ENCODE measurements at regions not wholly inside any gene's neighbourhood (a gene's known extent, or its start where the extent isn't known, plus 50 kb on each side); places are given as distances from the start of the nearest gene placed in this dataset.
"Not testable (repeated sequence)": the region's sequence is repeated elsewhere in the genome, so short reads cannot be mapped to it uniquely, and the experiment has no call there.

- DNase-seq (ENCODE audit: low spot score): no peak
Observed at GRCh38 chr3:65172209-65172608, 484.4 kb upstream of the ADAMTS9 start.

DNA sequence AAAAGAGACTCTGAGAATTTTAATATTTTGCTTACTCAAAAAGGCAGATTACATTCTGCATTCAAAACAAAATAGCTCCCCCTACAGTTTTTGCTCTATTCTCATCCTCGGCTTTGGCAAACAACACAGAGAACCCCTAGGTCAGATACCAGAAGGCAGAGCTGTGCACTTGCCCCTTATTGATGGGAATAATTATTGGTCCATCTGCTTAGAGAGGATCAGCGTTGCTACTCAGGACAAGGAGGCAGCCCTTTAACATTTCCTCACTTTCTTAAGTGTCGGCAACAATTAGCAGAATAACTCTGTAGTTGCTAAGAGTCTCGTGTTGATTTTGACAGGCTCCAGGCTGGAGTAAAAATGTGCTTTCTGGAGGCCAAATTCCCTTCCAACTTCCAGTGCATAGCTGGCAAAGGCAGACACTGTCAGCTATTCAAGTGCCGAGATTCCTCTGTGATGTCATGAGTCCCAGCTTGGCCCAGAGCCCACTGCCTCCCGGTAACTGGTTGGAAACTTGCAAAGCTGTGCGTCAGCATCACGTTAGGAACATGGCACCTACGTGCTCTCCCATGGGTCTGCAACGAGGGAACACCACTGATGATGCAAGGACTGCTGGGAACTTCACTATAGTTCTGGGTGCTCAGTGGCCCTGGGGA lies 482.7 kb upstream of the ADAMTS9 start:
- peak; percentile 26 for DNase-seq (ENCODE audit: low spot score)

GRCh38 chr3:65169961-65170360 lies 482.2 kb upstream of the ADAMTS9 start:
- no peak for DNase-seq (ENCODE audit: low spot score)

DNA sequence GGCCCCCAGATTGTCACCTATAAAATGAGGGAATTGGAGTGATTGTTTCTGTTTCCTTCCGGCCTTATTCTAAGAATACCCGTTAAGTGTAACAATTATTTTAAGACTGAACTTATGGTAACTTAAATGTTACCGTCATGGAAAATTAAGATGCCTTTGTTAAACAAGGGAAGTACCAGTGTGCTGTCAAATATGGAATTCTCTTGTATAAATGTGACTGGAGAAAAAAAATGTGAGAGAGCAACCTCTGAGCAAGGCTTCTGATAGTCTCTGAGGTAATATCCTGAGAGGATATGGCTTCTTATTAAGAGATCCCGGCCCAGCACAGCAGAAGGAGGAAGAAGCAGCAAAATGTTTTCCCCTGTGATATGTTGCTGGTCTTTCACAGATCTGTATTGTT lies 480.7 kb upstream of the ADAMTS9 start:
- no peak for DNase-seq (ENCODE audit: low spot score)

GRCh38 chr3:65166531-65166930 lies 478.7 kb upstream of the ADAMTS9 start:
- DNase-seq (ENCODE audit: low spot score): no peak

- DNase-seq (ENCODE audit: low spot score): no peak
Observed at GRCh38 chr3:65158023-65158422, 470.2 kb upstream of the ADAMTS9 start.

DNA sequence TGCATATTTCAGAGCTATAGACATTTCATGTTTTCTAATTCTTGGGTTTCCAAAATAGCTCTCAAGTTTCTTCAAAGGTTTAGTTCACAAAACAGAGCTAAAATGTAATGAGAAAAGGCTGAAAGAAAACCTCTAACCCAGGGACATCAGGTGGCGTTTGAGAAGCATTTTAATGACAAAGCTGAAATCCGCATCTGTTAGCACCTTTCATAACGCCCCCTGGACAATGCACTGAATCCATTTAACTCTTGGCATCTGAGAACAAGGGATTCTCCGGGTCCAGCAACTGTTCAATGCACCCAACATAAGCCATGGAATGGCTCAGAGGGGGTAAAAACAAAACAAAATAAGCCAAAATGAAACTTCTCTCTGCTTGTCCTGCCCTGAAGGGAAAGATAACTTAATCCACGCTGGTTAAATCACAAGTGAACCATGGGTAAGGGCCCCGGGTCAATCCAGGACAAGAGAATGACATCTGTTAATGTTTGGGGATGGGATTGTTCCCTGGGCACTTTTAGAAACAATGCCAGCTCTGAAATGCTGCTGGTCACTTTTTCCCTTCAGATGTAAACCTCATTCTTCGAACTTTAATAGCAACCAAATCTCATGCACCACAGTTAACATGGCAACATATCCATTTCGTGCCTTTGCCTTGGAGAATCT lies 466.2 kb upstream of the ADAMTS9 start:
- DNase-seq (ENCODE audit: low spot score): no peak

DNA sequence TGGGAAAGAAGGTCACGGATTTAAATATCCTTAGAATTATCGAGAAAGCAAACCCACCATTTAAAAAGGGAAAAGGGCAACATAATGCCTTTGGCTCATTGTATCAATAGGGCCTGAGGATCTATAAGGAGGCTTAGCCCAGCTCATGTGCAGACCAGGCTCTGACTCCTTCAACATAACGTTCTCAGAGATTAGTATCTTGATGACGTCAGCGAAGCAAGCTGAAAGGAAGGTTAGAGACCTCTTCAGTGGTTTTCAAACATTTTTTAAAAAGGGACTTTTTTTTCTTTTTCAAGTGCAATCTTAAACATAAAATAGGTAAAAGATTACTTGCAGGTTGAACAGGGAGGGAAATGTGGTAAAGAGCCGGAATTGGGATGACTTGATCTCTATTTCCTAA lies 463.9 kb upstream of the ADAMTS9 start:
- DNase-seq (ENCODE audit: low spot score): no peak

GRCh38 chr3:65149877-65150276 lies 462.1 kb upstream of the ADAMTS9 start:
- DNase-seq (ENCODE audit: low spot score): no peak

GRCh38 chr3:65148687-65149086 lies 460.9 kb upstream of the ADAMTS9 start:
- no peak for DNase-seq (ENCODE audit: low spot score)

GRCh38 chr3:65146179-65146578 lies 458.4 kb upstream of the ADAMTS9 start:
- DNase-seq (ENCODE audit: low spot score): no peak

GRCh38 chr3:65145680-65146079 lies 457.9 kb upstream of the ADAMTS9 start:
- no peak for DNase-seq (ENCODE audit: low spot score)

GRCh38 chr3:65144791-65145351 lies 457.1 kb upstream of the ADAMTS9 start:
- DNase-seq (ENCODE audit: low spot score): no peak

DNA sequence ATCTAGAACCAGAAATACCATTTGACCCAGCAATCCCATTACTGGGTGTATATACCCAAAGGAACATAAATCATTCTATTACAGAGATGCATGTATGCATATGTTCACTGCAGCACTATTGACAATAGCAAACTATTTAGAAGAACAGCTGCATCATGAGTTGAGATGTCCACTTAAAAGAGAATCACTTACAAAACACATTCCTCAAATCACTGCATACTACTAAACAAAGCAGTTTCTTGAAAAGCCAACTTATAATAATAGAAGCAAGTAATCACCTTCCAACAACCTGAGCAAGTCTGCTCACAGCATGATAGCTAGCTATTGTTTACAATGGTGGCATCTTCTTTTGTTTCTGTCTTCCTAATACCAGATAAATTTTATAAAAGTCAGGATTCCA lies 454.7 kb upstream of the ADAMTS9 start:
- no peak for DNase-seq (ENCODE audit: low spot score)

GRCh38 chr3:65138556-65138955 lies 450.8 kb upstream of the ADAMTS9 start:
- no peak for DNase-seq (ENCODE audit: low spot score)

GRCh38 chr3:65133752-65134151 lies 446.0 kb upstream of the ADAMTS9 start:
- DNase-seq (ENCODE audit: low spot score): not testable (repeated sequence)

DNA sequence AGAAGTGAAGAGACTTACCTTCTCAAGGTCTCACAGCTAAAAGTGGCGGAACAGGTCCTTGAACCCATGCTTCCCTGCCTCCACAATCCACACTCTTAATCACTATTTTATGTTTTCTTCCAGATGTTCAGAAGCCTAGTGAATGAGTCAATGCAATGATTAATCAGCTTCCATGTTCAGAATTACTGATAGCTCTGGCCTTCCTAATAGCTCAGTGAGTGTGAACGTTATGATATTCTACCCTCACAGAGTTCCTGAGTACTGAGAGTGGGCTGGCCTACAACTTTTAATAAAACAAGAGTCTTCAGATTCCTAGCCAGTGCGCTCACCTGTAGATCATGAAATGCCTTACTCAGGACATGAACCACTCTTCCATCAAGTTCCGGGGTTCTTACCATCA lies 443.0 kb upstream of the ADAMTS9 start:
- no peak for DNase-seq (ENCODE audit: low spot score)

- no peak for DNase-seq (ENCODE audit: low spot score)
Observed at GRCh38 chr3:65128346-65128745, 440.5 kb upstream of the ADAMTS9 start.

GRCh38 chr3:65126527-65127410 lies 439.0 kb upstream of the ADAMTS9 start:
- DNase-seq (ENCODE audit: low spot score): no peak

DNA sequence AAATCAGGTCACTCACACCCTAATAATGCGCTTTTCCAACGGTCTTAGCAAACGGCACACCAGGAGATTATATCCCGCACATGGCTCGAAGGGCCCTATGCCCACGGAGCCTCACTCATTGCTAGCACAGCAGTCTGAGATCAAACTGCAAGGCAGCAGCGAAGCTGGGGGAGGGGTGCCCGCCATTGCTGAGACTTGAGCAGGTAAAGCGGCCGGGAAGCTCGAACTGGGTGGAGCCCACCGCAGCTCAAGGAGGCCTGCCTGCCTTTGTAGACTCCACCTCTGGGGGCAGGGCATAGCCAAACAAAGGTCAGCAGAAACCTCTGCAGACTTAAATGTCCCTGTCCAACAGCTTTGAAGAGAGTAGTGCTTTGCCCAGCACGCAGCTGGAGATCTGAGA lies 432.4 kb upstream of the ADAMTS9 start:
- not testable (repeated sequence) for DNase-seq (ENCODE audit: low spot score)

- no peak for DNase-seq (ENCODE audit: low spot score)
Observed at GRCh38 chr3:65118912-65119499, 431.2 kb upstream of the ADAMTS9 start.

DNA sequence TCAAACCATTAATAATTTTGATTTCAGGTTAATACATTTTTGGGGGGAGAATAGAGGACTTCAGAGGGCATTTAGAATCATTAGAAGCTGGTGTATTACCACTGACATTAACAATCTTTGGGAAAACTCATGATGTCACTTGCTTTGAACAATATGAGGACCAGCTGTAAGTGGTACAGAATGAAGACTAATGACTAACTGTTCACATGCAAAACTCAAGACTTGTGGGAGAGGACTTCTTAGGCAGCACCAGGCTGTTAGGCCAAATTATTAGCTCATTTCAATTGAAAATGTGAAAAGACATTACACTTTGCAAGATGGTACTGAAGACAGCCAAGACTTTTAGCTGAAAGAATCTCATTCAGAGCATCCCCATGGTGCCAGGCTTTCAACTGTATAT lies 426.2 kb upstream of the ADAMTS9 start:
- DNase-seq (ENCODE audit: low spot score): no peak
